ENCODE measurements at regions not wholly inside any gene's neighbourhood (a gene's known extent, or its start where the extent isn't known, plus 50 kb on each side); places are given as distances from the start of the nearest gene placed in this dataset.

GRCh38 chr1:166282391-166283137 is 115.8 kb upstream of the FAM78B start:
- DNase-seq, result no peak
- Histone ChIP-seq H3K9me3 (no peaks in the 10 kb centered on the region), H3K4me3 (no peak overlapping the region), H3K27me3 (no peaks in the 10 kb centered on the region), H3K36me3 (no peaks in the 10 kb centered on the region), H3K4me1 (no peaks in the 10 kb centered on the region), H3K27ac (no peak overlapping the region)
- in situ Hi-C loops (cut with MboI; ENCODE audit: low pct_ligation_motif_present in 1 of 4, low pct_unique_long_range_greater_than_20kb in 1 of 4, low sequenced_read_pairs in 3 of 4), result no loop called here
- 72 to 88% methylated on average over 1 to 3 of the region's 3 CpGs for WGBS, 2 donors (ENCODE audit: low coverage in 1 of 2)
- TF ChIP-seq POLR2A (IDR thresholded peaks at IDR 0.05) (no peak), EP300 (IDR thresholded peaks at IDR 0.05; ENCODE audit: low read depth) (no peak)
- TF ChIP-seq, protein P1, sequence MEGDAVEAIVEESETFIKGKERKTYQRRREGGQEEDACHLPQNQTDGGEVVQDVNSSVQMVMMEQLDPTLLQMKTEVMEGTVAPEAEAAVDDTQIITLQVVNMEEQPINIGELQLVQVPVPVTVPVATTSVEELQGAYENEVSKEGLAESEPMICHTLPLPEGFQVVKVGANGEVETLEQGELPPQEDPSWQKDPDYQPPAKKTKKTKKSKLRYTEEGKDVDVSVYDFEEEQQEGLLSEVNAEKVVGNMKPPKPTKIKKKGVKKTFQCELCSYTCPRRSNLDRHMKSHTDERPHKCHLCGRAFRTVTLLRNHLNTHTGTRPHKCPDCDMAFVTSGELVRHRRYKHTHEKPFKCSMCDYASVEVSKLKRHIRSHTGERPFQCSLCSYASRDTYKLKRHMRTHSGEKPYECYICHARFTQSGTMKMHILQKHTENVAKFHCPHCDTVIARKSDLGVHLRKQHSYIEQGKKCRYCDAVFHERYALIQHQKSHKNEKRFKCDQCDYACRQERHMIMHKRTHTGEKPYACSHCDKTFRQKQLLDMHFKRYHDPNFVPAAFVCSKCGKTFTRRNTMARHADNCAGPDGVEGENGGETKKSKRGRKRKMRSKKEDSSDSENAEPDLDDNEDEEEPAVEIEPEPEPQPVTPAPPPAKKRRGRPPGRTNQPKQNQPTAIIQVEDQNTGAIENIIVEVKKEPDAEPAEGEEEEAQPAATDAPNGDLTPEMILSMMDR (IDR thresholded peaks at IDR 0.05), result no peak
- intact Hi-C loops (cut with DNase I; ENCODE audit: low total_unique reads), result no loop called here

- no peak for DNase-seq
- WGBS, 2 donors (ENCODE audit: low coverage in 1 of 2), result 58 to 87% methylated on average over 5 to 6 of the region's 6 CpGs
- in situ Hi-C loops (cut with MboI; ENCODE audit: low pct_ligation_motif_present in 1 of 4, low pct_unique_long_range_greater_than_20kb in 1 of 4, low sequenced_read_pairs in 3 of 4) (no loop called here), intact Hi-C loops (cut with DNase I; ENCODE audit: low total_unique reads) (no loop called here)
- H3K4me1 ChIP-seq, result no peaks in the 10 kb centered on the region
- H3K4me3 ChIP-seq, result no peak overlapping the region
- no peak overlapping the region for H3K27ac ChIP-seq
- H3K27me3 ChIP-seq, result no peaks in the 10 kb centered on the region
- no peaks in the 10 kb centered on the region for H3K36me3 ChIP-seq
- TF ChIP-seq, protein P1 (IDR thresholded peaks at IDR 0.05), result no peak
- no peak for TF ChIP-seq POLR2AphosphoS5 (IDR thresholded peaks at IDR 0.05)
- H3K9me3 ChIP-seq, result no peaks in the 10 kb centered on the region
These were observed 116.4 kb upstream of the FAM78B start for GRCh38 chr1:166283190-166283589.

GRCh38 chr1:166283600-166283999 is 116.8 kb upstream of the FAM78B start:
- TF ChIP-seq EP300 (IDR thresholded peaks at IDR 0.05; ENCODE audit: low read depth) (no peak), POLR2A (IDR thresholded peaks at IDR 0.05) (no peak), POLR2AphosphoS5 (IDR thresholded peaks at IDR 0.05) (no peak)
- TF ChIP-seq, protein P1 (IDR thresholded peaks at IDR 0.05), result no peak
- WGBS, 2 donors (ENCODE audit: low coverage in 1 of 2), result 81 to 85% methylated on average over 4 to 5 of the region's 5 CpGs
- in situ Hi-C loops (cut with MboI; ENCODE audit: low pct_ligation_motif_present in 1 of 4, low pct_unique_long_range_greater_than_20kb in 1 of 4, low sequenced_read_pairs in 3 of 4) (no loop called here), intact Hi-C loops (cut with DNase I; ENCODE audit: low total_unique reads) (no loop called here)
- Histone ChIP-seq H3K27ac (no peak overlapping the region), H3K4me3 (no peak overlapping the region), H3K4me1 (no peaks in the 10 kb centered on the region), H3K27me3 (no peaks in the 10 kb centered on the region), H3K9me3 (no peaks in the 10 kb centered on the region), H3K36me3 (no peaks in the 10 kb centered on the region)
- no peak for DNase-seq

- Histone ChIP-seq H3K27me3 (no peaks in the 10 kb centered on the region), H3K27ac (no peak overlapping the region), H3K4me1 (no peaks in the 10 kb centered on the region), H3K4me3 (no peak overlapping the region), H3K36me3 (no peaks in the 10 kb centered on the region), H3K9me3 (no peaks in the 10 kb centered on the region)
- TF ChIP-seq POLR2AphosphoS5 (IDR thresholded peaks at IDR 0.05), result no peak
- TF ChIP-seq POLR2A (IDR thresholded peaks at IDR 0.05), result no peak
- no peak for TF ChIP-seq EP300 (IDR thresholded peaks at IDR 0.05; ENCODE audit: low read depth)
- TF ChIP-seq, protein P1 (IDR thresholded peaks at IDR 0.05), result no peak
- DNase-seq, result no peak
- in situ Hi-C loops (cut with MboI; ENCODE audit: low pct_ligation_motif_present in 1 of 4, low pct_unique_long_range_greater_than_20kb in 1 of 4, low sequenced_read_pairs in 3 of 4) (no loop called here), intact Hi-C loops (cut with DNase I; ENCODE audit: low total_unique reads) (no loop called here)
- 80 to 93% methylated on average over 2 to 4 of the region's 4 CpGs for WGBS, 2 donors (ENCODE audit: low coverage in 1 of 2)
These were observed 122.7 kb upstream of the FAM78B start for GRCh38 chr1:166289309-166290050.

Data from transverse colon (tissue), 4 donors.